ENCODE measurements at regions not wholly inside any gene's neighbourhood (a gene's known extent, or its start where the extent isn't known, plus 50 kb on each side); places are given as distances from the start of the nearest gene placed in this dataset.
A peak's percentile ranks its signal among the peaks of the same experiment; 100 is the strongest.

DNA sequence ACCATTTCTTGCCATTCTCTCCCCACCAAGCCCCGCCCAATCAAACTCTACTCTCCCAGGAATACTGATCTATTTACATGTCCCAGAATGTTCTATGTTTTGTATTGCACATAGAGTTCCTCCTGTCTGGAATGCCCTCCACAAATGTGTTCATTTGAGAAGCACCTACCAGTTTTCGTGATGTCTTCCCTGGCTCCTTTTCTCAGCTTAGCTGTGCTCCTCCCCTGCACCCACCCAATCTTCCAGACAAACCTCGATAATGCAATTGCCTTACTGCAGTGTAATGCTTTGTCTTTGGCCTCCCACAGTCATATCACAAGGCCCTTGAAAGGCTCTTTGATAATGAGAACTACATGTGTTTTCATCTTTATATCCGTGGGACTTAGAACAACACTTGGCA is 214.5 kb upstream of the ANKRD55 start:
- no peak overlapping the region for H3K4me3 ChIP-seq
- no peak overlapping the region for H3K27ac ChIP-seq
- no peaks in the 10 kb centered on the region for H3K27me3 ChIP-seq (ENCODE audit: insufficient read depth in 3 of 3, low read length in 2 of 3)
- no peaks in the 10 kb centered on the region for H3K4me1 ChIP-seq
- DNase-seq, result no peak
- no peaks in the 10 kb centered on the region for H3K36me3 ChIP-seq (ENCODE audit: insufficient read depth in 1 of 2, low read depth in 1 of 2)
- 67 to 82% (median 79%) methylated on average over 4 of the region's 4 CpGs for WGBS, 3 donors
- no peak for ATAC-seq
- TF ChIP-seq, protein P1, sequence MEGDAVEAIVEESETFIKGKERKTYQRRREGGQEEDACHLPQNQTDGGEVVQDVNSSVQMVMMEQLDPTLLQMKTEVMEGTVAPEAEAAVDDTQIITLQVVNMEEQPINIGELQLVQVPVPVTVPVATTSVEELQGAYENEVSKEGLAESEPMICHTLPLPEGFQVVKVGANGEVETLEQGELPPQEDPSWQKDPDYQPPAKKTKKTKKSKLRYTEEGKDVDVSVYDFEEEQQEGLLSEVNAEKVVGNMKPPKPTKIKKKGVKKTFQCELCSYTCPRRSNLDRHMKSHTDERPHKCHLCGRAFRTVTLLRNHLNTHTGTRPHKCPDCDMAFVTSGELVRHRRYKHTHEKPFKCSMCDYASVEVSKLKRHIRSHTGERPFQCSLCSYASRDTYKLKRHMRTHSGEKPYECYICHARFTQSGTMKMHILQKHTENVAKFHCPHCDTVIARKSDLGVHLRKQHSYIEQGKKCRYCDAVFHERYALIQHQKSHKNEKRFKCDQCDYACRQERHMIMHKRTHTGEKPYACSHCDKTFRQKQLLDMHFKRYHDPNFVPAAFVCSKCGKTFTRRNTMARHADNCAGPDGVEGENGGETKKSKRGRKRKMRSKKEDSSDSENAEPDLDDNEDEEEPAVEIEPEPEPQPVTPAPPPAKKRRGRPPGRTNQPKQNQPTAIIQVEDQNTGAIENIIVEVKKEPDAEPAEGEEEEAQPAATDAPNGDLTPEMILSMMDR (IDR thresholded peaks at IDR 0.05), result no peak
- intact Hi-C loops (cut with DNase I), result no loop called here
- no peaks in the 10 kb centered on the region for H3K9me3 ChIP-seq

DNA sequence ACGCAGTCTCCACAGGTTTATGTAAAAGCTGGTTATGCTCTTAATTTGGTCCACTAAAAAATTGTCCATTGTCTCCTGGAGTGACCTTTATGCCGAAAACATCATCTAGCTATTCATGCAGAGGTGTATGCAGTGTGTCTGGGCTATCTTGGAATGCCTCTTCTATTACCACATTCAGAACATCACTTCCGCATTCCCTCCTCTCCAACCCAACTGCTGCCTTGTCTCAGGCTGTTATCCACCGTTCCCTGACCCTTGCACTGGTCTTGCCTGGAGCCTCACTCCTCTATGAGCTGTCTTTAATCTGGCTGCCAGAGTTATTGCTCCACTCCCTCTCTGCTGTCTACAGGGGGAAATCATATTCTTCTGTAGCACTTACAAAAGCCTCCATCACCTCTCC is 214.1 kb upstream of the ANKRD55 start:
- no peak overlapping the region for H3K4me3 ChIP-seq
- WGBS, 3 donors, result 84 to 89% (median 84%) methylated on average over 4 of the region's 4 CpGs
- H3K36me3 ChIP-seq (ENCODE audit: insufficient read depth in 1 of 2, low read depth in 1 of 2), result no peaks in the 10 kb centered on the region
- H3K27me3 ChIP-seq (ENCODE audit: insufficient read depth in 3 of 3, low read length in 2 of 3), result no peaks in the 10 kb centered on the region
- TF ChIP-seq, protein P1 (IDR thresholded peaks at IDR 0.05), result no peak
- ATAC-seq (no peak), DNase-seq (no peak)
- no peaks in the 10 kb centered on the region for H3K4me1 ChIP-seq
- H3K9me3 ChIP-seq, result no peaks in the 10 kb centered on the region
- no peak overlapping the region for H3K27ac ChIP-seq
- intact Hi-C loops (cut with DNase I), result no loop called here

DNA sequence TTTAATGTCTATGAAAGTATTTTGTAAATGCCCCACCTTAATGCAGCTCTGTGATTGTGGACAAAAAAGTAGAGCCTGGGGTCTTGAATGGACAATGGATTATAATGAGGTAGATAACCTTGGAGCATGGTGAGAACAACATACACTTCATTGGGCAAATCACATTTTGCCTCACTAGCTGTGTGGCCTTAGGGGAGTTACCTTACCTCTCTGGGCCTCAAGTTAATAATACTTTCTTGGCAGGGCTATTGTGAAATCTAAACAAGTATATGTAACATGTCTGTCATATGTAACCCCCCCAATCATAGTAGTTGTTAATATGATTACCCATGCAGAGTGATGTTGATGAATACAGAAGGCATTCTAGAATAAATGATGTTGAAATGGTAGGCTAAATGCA is 213.6 kb upstream of the ANKRD55 start:
- ATAC-seq, result no peak

DNA sequence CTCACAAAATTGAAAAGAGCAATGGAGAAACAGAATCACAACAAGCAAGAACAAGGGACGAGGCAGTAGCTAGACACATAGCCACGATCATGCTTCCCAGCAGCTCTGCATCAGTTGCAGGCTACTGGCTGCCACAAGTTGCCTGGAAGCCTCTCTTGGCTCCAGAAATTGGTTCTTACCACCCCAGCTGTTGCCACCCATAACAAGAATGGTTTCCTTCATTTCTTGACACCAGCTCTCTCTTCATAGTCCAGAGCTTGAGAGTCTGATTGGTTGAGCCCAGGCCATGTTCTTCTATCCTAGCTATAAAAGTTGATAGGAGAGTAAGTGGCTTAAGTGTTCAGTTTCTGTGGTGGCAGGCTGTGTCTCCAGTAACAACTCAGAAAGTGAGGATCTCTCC is 210.7 kb upstream of the ANKRD55 start:
- H3K9me3 ChIP-seq, result no peaks in the 10 kb centered on the region
- no peak for ATAC-seq
- TF ChIP-seq, protein P1 (IDR thresholded peaks at IDR 0.05), result no peak
- H3K27me3 ChIP-seq (ENCODE audit: insufficient read depth in 3 of 3, low read length in 2 of 3), result no peaks in the 10 kb centered on the region
- WGBS, 3 donors, result 39 to 49% (median 42%) methylated on average over 2 of the region's 2 CpGs
- no peak overlapping the region for H3K27ac ChIP-seq
- no peaks in the 10 kb centered on the region for H3K36me3 ChIP-seq (ENCODE audit: insufficient read depth in 1 of 2, low read depth in 1 of 2)
- intact Hi-C loops (cut with DNase I), result no loop called here
- no peak for DNase-seq
- H3K4me3 ChIP-seq, result no peak overlapping the region
- no peaks in the 10 kb centered on the region for H3K4me1 ChIP-seq

More for the DNA sequence above, 213.6 kb upstream of the ANKRD55 start:
- TF ChIP-seq, protein P1 (IDR thresholded peaks at IDR 0.05), result no peak
- no peak overlapping the region for H3K27ac ChIP-seq
- no peaks in the 10 kb centered on the region for H3K4me1 ChIP-seq
- intact Hi-C loops (cut with DNase I), result no loop called here
- no peaks in the 10 kb centered on the region for H3K9me3 ChIP-seq
- H3K4me3 ChIP-seq, result no peak overlapping the region
- H3K27me3 ChIP-seq (ENCODE audit: insufficient read depth in 3 of 3, low read length in 2 of 3), result no peaks in the 10 kb centered on the region
- no peaks in the 10 kb centered on the region for H3K36me3 ChIP-seq (ENCODE audit: insufficient read depth in 1 of 2, low read depth in 1 of 2)
- no peak for DNase-seq

DNA sequence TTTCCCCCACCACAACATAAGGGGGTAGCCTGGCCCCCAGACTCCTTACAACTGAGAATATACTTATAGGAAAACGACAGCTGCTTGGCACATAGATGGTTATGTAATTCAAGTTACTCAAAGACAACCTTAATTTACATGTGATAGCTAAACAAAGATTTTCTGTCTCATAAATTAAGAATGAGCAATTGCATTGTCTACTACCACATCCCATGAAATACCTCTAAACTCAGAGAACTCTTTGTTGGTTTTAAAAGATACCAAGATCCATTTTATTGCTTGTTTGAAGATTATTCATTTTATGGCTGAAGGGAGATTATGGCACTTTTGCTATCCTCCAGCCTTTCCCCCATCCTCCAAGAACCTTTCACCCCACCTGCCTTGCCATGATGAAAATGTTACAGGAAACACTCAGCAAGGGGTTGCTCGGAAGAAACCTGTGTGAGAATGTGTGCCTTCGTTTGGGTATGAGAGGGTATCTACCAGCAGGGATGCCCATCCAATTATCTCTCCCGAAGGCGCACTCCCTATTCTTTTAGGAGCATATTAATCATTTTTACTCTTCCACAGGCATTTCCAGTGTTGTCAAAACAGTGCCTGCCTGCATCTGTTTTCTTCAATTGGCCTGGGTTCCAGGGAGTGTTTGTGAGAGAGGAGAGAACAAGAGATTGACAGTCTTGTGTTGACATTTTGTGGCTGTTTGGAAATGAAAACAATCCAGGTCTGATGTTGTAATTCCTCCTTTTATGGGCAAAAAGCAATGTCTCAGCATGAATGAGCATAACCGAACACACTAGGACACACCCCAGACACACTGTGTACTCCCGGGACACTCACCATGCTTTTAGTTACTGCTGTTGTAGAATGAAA is 208.0 kb upstream of the ANKRD55 start:
- TF ChIP-seq, protein P1 (IDR thresholded peaks at IDR 0.05), result no peak
- H3K36me3 ChIP-seq (ENCODE audit: insufficient read depth in 1 of 2, low read depth in 1 of 2), result no peaks in the 10 kb centered on the region
- H3K27me3 ChIP-seq (ENCODE audit: insufficient read depth in 3 of 3, low read length in 2 of 3), result no peaks in the 10 kb centered on the region
- DNase-seq (no peak), ATAC-seq (peak in 3 of 4 donors; percentile 40 to 66 (median 41))
- no peak overlapping the region for H3K4me3 ChIP-seq
- WGBS, 3 donors, result 38 to 61% (median 39%) methylated on average over 7 of the region's 7 CpGs
- intact Hi-C loops (cut with DNase I), result no loop called here
- no peak overlapping the region for H3K27ac ChIP-seq
- H3K9me3 ChIP-seq, result no peaks in the 10 kb centered on the region
- H3K4me1 ChIP-seq, result no peaks in the 10 kb centered on the region

Data from psoas muscle (tissue), 7 donors.